Calu3 (cell line): ENCODE measurements at regions not wholly inside any gene's neighbourhood (a gene's known extent, or its start where the extent isn't known, plus 50 kb on each side); places are given as distances from the start of the nearest gene placed in this dataset.

Source experiments
- BruUV-seq: library from RNA; stranded (reverse); fragments of 400-500 nt; replicated peaks from 2 replicates; lab custom pipeline; 2021; lab: Mats Ljungman, UMichigan
- CTCF ChIA-PET: fragments of 300-600 bp; sonication (Branson Sonifier 250); formaldehyde crosslinking; loops from one replicate; lab custom pipeline; 2022; ENCODE audit warnings: antibody characterized with exemption; lab: Charles Lee
- DNase-seq: peaks from one replicate; pipeline ENCODE4 v3.0.0; 2022
- H3K27ac Mint-ChIP-seq: one replicate; pipeline ENCODE4 v1.8.0; 2022; ENCODE audit warnings: mixed read lengths; ENCODE audit not compliant: unreplicated experiment
- H3K27me3 Mint-ChIP-seq: one replicate; pipeline ENCODE4 v1.8.0; 2022; ENCODE audit warnings: mixed read lengths; ENCODE audit not compliant: unreplicated experiment
- H3K36me3 Mint-ChIP-seq: one replicate; pipeline ENCODE4 v1.8.0; 2022; ENCODE audit warnings: mild to moderate bottlenecking, moderate library complexity, mixed read lengths; ENCODE audit not compliant: insufficient read depth, unreplicated experiment
- H3K4me1 Mint-ChIP-seq: one replicate; pipeline ENCODE4 v1.8.0; 2022; ENCODE audit warnings: mild to moderate bottlenecking, low read depth, mixed read lengths; ENCODE audit not compliant: unreplicated experiment
- H3K4me3 Mint-ChIP-seq: one replicate; pipeline ENCODE4 v1.8.0; 2022; ENCODE audit warnings: mild to moderate bottlenecking, low read depth, moderate library complexity, mixed read lengths; ENCODE audit not compliant: unreplicated experiment
- H3K9me3 Mint-ChIP-seq: one replicate; pipeline ENCODE4 v1.8.0; 2022; ENCODE audit warnings: low read depth, mixed read lengths; ENCODE audit not compliant: unreplicated experiment
- intact Hi-C: fragments of 100-400 bp; cut with micrococcal nuclease; formaldehyde crosslinking; loops from one replicate; pipeline ENCODE4 v1.10.0; 2022; ENCODE audit not compliant: unreplicated experiment
- TF ChIP-seq, protein P1 (sequence below): fragments of 200-600 bp; IDR thresholded peaks from one replicate; pipeline ENCODE4 v1.8.0; 2022; ENCODE audit warnings: antibody characterized with exemption; ENCODE audit not compliant: unreplicated experiment

DNA sequence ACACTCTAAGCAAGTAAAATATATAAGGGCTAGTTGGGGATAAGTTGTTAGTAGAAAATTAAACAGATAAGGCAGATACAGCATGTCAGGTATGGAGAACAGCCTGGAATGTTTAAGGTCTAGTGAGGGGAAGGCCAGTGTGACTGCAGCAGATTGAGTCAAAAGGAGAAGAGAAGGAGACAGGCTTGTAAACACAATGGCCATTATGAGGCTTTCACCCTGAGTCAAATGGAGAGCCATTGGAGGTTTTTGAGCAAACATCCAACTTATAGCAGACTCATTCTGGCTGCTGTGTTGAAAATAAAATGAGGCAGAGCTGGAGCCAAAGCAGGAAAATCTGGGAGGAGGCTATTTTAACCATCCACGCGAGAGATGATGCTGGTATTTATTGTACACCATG is 142.0 kb downstream of the DUSP6 start:
- DNase-seq, result no peak
- H3K9me3 Mint-ChIP-seq, result no peaks in the 10 kb centered on the region
- BruUV-seq, result no TSS peak
- H3K27me3 Mint-ChIP-seq, result no peaks in the 10 kb centered on the region
- peaks cover 43% of the 10 kb centered on the region for H3K4me1 Mint-ChIP-seq
- TF ChIP-seq, protein P1, sequence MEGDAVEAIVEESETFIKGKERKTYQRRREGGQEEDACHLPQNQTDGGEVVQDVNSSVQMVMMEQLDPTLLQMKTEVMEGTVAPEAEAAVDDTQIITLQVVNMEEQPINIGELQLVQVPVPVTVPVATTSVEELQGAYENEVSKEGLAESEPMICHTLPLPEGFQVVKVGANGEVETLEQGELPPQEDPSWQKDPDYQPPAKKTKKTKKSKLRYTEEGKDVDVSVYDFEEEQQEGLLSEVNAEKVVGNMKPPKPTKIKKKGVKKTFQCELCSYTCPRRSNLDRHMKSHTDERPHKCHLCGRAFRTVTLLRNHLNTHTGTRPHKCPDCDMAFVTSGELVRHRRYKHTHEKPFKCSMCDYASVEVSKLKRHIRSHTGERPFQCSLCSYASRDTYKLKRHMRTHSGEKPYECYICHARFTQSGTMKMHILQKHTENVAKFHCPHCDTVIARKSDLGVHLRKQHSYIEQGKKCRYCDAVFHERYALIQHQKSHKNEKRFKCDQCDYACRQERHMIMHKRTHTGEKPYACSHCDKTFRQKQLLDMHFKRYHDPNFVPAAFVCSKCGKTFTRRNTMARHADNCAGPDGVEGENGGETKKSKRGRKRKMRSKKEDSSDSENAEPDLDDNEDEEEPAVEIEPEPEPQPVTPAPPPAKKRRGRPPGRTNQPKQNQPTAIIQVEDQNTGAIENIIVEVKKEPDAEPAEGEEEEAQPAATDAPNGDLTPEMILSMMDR, result no peak
- intact Hi-C loops, result no loop called here
- CTCF ChIA-PET, result interaction anchor here (1.1 kb wide), 1 partner anchor 15 kb away, joined by 3 read pairs; no protein-coding TSS in a partner anchor
- no peak overlapping the region for H3K27ac Mint-ChIP-seq
- no peak overlapping the region for H3K4me3 Mint-ChIP-seq
- H3K36me3 Mint-ChIP-seq, result no peaks in the 10 kb centered on the region

DNA sequence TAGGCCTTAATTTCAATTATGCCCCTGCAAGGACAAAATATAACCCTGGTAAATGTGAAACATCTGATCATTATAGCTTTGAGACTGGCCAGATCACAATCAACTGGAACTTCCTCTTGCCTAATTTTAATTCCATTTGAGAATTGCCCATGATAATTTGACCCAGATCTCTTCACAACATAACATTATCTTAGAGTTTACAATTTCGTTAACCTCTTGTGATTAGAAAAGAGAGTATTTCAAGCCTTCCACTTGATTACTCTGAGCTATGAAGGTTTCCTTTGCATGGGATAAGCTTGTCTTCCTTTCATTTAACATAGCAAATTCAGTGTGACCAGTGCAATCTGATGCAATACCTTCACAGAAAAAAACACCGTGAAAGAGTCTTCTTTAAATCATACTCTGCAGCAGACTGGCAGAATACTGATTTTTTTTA is 143.6 kb downstream of the DUSP6 start:
- DNase-seq, result no peak
- H3K4me1 Mint-ChIP-seq, result peaks cover 43% of the 10 kb centered on the region
- intact Hi-C loops, result no loop called here
- CTCF ChIA-PET, result no interaction called here
- BruUV-seq, result no TSS peak
- no peak overlapping the region for H3K4me3 Mint-ChIP-seq
- no peaks in the 10 kb centered on the region for H3K9me3 Mint-ChIP-seq
- no peaks in the 10 kb centered on the region for H3K36me3 Mint-ChIP-seq
- no peak overlapping the region for H3K27ac Mint-ChIP-seq
- TF ChIP-seq, protein P1, result no peak
- no peaks in the 10 kb centered on the region for H3K27me3 Mint-ChIP-seq

DNA sequence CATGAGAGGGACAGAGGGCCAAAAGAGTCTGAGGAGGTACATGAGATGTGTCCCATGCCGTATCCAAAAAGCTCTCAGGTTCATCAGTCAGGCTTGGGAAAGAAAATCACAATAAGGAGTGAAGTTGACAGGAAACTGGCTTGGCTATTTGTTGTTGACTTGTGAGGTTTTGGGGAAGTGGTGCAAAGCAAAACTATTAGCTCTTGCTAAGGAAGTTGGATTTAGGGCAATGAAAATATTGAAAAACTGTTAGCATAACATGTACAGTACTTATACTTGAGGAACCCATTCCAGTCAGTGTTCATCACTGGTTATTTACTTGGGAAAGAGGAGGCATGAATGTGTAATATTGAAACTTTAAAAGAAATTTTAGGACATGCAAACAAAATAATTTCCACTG is 145.9 kb downstream of the DUSP6 start:
- peaks cover 25% of the 10 kb centered on the region for H3K4me1 Mint-ChIP-seq
- no peaks in the 10 kb centered on the region for H3K36me3 Mint-ChIP-seq
- no peaks in the 10 kb centered on the region for H3K27me3 Mint-ChIP-seq
- no peak overlapping the region for H3K27ac Mint-ChIP-seq
- no TSS peak for BruUV-seq
- DNase-seq, result no peak
- H3K4me3 Mint-ChIP-seq, result no peak overlapping the region
- TF ChIP-seq, protein P1, result no peak
- CTCF ChIA-PET, result no interaction called here
- H3K9me3 Mint-ChIP-seq, result no peaks in the 10 kb centered on the region
- intact Hi-C loops, result no loop called here

DNA sequence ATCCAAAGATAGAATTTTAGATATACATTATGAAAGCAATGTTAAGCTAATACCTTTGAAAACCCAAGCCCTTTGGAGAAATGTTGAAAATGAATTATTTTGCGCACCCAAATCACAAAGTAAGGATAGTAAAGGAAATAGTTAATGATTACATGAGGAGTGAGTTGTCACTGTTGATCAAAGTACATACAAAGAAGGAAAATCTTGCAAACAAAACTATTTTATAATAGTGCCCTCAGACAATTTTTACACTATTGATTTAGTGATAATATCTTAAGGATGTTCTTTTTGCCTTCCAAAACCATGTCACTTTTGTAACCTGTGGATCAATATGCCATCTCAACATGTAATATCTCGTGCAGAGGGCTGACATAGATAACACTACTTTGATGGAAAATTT is 146.8 kb downstream of the DUSP6 start:
- Mint-ChIP-seq H3K4me3 (no peak overlapping the region), H3K9me3 (no peaks in the 10 kb centered on the region), H3K4me1 (peaks cover 16% of the 10 kb centered on the region), H3K27me3 (no peaks in the 10 kb centered on the region), H3K36me3 (no peaks in the 10 kb centered on the region), H3K27ac (no peak overlapping the region)
- CTCF ChIA-PET, result no interaction called here
- TF ChIP-seq, protein P1, result no peak
- no peak for DNase-seq
- intact Hi-C loops, result no loop called here
- BruUV-seq, result no TSS peak
